Adrenal gland (tissue), 9 donors: ENCODE measurements at regions not wholly inside any gene's neighbourhood (a gene's known extent, or its start where the extent isn't known, plus 50 kb on each side); places are given as distances from the start of the nearest gene placed in this dataset.

Source experiments
- DNase-seq, 7 donors: peaks; one replicate each; pipeline ENCODE4 v3.0.0-alpha.2; 2019 to 2020
- H3K27ac ChIP-seq, 5 donors: fragments of 200-600 bp; sonication (generic) in 4 of 5; 1 replicate in 3 of 5; 2 replicates in 2 of 5; pipeline versions ENCODE4 v1.5.1 to v1.8.0; 2016 to 2020; ENCODE audit warnings: mild to moderate bottlenecking in 1 of 5
- H3K27me3 ChIP-seq: fragments of 200-600 bp; 2 replicates; pipeline ENCODE4 v1.8.0; 2021
- H3K36me3 ChIP-seq, 2 donors: fragments of 200-600 bp; replicated peaks in 1 of 2; 1 replicate in 1 of 2; 2 replicates in 1 of 2; pipeline versions ENCODE4 v1.5.1 to v1.8.0; 2018 to 2022
- H3K4me1 ChIP-seq, 2 donors: fragments of 200-600 bp; replicated peaks in 1 of 2; 1 replicate in 1 of 2; 2 replicates in 1 of 2; pipeline versions ENCODE4 v1.5.1 to v1.8.0; 2018 to 2021
- H3K4me3 ChIP-seq, 4 donors: fragments of 200-600 bp; sonication (generic) in 3 of 4; one replicate each; pipeline ENCODE4 v1.5.1; 2016 to 2018
- H3K9me3 ChIP-seq, 3 donors: fragments of 200-600 bp; sonication (generic) in 1 of 3; replicated peaks in 1 of 3; 1 replicate in 2 of 3; 2 replicates in 1 of 3; pipeline versions ENCODE4 v1.5.1 to v1.8.0; 2016 to 2021
- CTCF ChIP-seq, 6 experiments: fragments of 450-650 bp in 4 of 6; fragments of 200-600 bp in 2 of 6; sonication (generic) in 1 of 6; IDR thresholded peaks; 1 replicate in 5 of 6; 2 replicates in 1 of 6; pipeline versions ENCODE4 v1.5.1 to v1.8.0; 2016 to 2021; ENCODE audit warnings: antibody characterized with exemption in 6 of 6, mild to moderate bottlenecking in 2 of 6, moderate library complexity in 1 of 6
- POLR2A ChIP-seq, 2 donors: fragments of 450-650 bp; IDR thresholded peaks; one replicate each; pipeline ENCODE4 v1.6.1; 2017; ENCODE audit warnings: antibody characterized with exemption in 2 of 2, mild to moderate bottlenecking in 2 of 2, moderate library complexity in 1 of 2
- WGBS, 4 donors: extraction: QIAGEN DNeasy Blood & Tissue Kit in 2 of 4; methylation state at CpG; one replicate each; pipeline versions ENCODE4 v1.1.5 to v1.1.7; 2013 to 2017; 5-methylcytosine and 5-hydroxymethylcytosine counted together
- intact Hi-C, 2 donors: fragments of 100-400 bp; cut with DNase I; formaldehyde crosslinking; loops; one replicate each; pipeline versions ENCODE4 v1.14.1 to v1.15.0; 2022 to 2023
- donor health status: healthy with polysubstance abuse.
- donor health status: Bipolar disorder and iron deficiency.
- donor health status: DM: yes; HTN: yes; CAD: no.
- donor health status: DM: no; HTN: no; CAD: no.
- donor health status: DM: no; HTN: no; CAD: no.

- no peak for TF ChIP-seq CTCF (IDR thresholded peaks at IDR 0.05)
- TF ChIP-seq POLR2A (IDR thresholded peaks at IDR 0.05): no peak
- Histone ChIP-seq H3K36me3 (no peaks in the 10 kb centered on the region), H3K4me1 (no peaks in the 10 kb centered on the region), H3K9me3 (no peaks in the 10 kb centered on the region), H3K27ac (no peak overlapping the region), H3K4me3 (no peak overlapping the region), H3K27me3 (no peaks in the 10 kb centered on the region)
- intact Hi-C loops: no loop called here
- WGBS, 4 donors: 68 to 91% (median 80%) methylated on average over 2 of the region's 2 CpGs
- no peak for DNase-seq
Measured at GRCh38 chr11:119957951-119958350, 180.0 kb downstream of the TRIM29 start.

- Histone ChIP-seq H3K36me3 (no peaks in the 10 kb centered on the region), H3K27me3 (no peaks in the 10 kb centered on the region), H3K27ac (no peak overlapping the region), H3K4me1 (no peaks in the 10 kb centered on the region), H3K4me3 (no peak overlapping the region), H3K9me3 (no peaks in the 10 kb centered on the region)
- DNase-seq: no peak
- 74 to 89% (median 78%) methylated on average over 6 of the region's 6 CpGs for WGBS, 4 donors
- TF ChIP-seq CTCF (IDR thresholded peaks at IDR 0.05) (no peak), POLR2A (IDR thresholded peaks at IDR 0.05) (no peak)
- intact Hi-C loops: no loop called here
Measured at GRCh38 chr11:119952441-119952840, 185.5 kb downstream of the TRIM29 start.

GRCh38 chr11:119943298-119943655 is 194.6 kb downstream of the TRIM29 start:
- DNase-seq: no peak
- Histone ChIP-seq H3K4me1 (no peaks in the 10 kb centered on the region), H3K9me3 (no peaks in the 10 kb centered on the region), H3K27ac (no peak overlapping the region), H3K27me3 (no peaks in the 10 kb centered on the region), H3K36me3 (no peaks in the 10 kb centered on the region), H3K4me3 (no peak overlapping the region)
- TF ChIP-seq CTCF (IDR thresholded peaks at IDR 0.05): no peak
- no peak for TF ChIP-seq POLR2A (IDR thresholded peaks at IDR 0.05)
- intact Hi-C loops: no loop called here
- 78 to 85% (median 83%) methylated on average over 5 of the region's 5 CpGs for WGBS, 4 donors

- no peaks in the 10 kb centered on the region for H3K4me1 ChIP-seq
- no peak overlapping the region for H3K4me3 ChIP-seq
- H3K27ac ChIP-seq: no peak overlapping the region
- H3K9me3 ChIP-seq: no peaks in the 10 kb centered on the region
- H3K36me3 ChIP-seq: no peaks in the 10 kb centered on the region
- 83 to 86% (median 84%) methylated on average over 7 of the region's 7 CpGs for WGBS, 4 donors
- peak in 1 of 7 donors; percentile 4 for DNase-seq
- TF ChIP-seq POLR2A (IDR thresholded peaks at IDR 0.05): no peak
- no peak for TF ChIP-seq CTCF (IDR thresholded peaks at IDR 0.05)
- intact Hi-C loops: no loop called here
- no peaks in the 10 kb centered on the region for H3K27me3 ChIP-seq
Measured at GRCh38 chr11:119942583-119943297, 195.2 kb downstream of the TRIM29 start.
